ENCODE measurements at regions not wholly inside any gene's neighbourhood (a gene's known extent, or its start where the extent isn't known, plus 50 kb on each side); places are given as distances from the start of the nearest gene placed in this dataset.
"Not testable (repeated sequence)": the region's sequence is repeated elsewhere in the genome, so short reads cannot be mapped to it uniquely, and the experiment has no call there.

DNA sequence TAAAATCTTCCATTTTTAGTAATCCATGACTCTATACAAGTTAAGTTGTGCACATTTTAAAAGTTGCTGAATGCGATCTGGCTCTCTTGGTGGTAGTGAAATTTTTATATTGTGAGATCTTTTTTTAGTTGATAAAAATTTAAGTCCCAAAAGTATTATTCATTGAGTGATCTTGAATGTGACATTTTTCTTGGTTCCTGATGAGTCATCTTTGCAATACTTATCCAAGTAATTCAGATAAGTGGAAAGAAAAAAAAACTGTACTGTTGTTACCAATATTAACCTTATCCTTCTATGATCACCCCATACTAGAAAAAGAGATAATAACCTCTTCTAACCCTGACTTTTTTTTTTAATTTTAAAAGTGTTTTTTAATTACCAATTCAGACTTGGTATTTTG lies 601.3 kb downstream of the PSAT1 start:
- Mint-ChIP-seq H3K36me3 (ENCODE audit: low read depth) (no peaks in the 10 kb centered on the region), H3K4me3 (no peak overlapping the region), H3K4me1 (ENCODE audit: low read depth) (no peaks in the 10 kb centered on the region), H3K27me3 (ENCODE audit: low read depth) (no peaks in the 10 kb centered on the region), H3K27ac (no peak overlapping the region), H3K9me3 (peaks cover 7% of the 10 kb centered on the region)

DNA sequence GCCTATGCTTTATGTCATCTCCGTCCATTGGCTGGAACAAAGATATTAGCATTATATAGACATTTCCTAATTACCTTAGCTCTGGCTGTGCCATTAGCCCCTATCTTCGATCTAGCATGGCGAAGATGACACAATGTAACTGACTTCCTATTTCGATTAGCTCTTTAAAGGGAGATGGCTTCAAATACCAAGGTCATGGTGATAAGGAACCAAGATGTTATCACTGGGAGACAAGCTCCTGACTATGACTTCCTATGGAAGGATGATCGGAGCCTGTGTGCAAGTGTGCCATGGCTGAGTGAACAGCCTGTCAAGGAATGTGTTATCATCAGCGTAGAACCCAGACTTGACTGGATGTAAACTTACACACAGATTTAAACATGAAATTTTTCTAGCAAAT lies 602.1 kb downstream of the PSAT1 start:
- Mint-ChIP-seq H3K4me3 (no peak overlapping the region), H3K36me3 (ENCODE audit: low read depth) (no peaks in the 10 kb centered on the region), H3K9me3 (peaks cover 1% of the 10 kb centered on the region), H3K27ac (no peak overlapping the region), H3K4me1 (ENCODE audit: low read depth) (no peaks in the 10 kb centered on the region), H3K27me3 (ENCODE audit: low read depth) (no peaks in the 10 kb centered on the region)

DNA sequence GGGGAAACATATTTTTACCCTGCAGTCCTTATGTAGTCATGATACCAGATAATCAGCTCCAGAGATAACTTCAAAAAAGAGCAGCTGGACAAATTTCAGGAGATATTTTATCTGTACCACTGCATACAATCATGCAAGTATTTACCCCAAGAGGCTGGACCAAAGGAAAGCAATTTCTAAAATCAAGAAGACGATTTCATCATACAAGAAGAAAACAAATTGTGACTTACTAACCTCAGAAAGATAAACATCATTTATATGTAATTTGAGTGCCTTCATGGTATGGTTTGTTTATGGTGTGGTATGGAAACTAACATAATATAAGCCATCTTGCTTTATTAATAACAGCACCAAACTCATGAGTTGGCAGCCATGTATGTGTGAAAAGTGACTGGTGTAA lies 603.6 kb downstream of the PSAT1 start:
- no peaks in the 10 kb centered on the region for H3K9me3 Mint-ChIP-seq
- H3K4me1 Mint-ChIP-seq (ENCODE audit: low read depth), result no peaks in the 10 kb centered on the region
- H3K4me3 Mint-ChIP-seq, result no peak overlapping the region
- H3K36me3 Mint-ChIP-seq (ENCODE audit: low read depth), result no peaks in the 10 kb centered on the region
- H3K27me3 Mint-ChIP-seq (ENCODE audit: low read depth), result no peaks in the 10 kb centered on the region
- no peak overlapping the region for H3K27ac Mint-ChIP-seq

DNA sequence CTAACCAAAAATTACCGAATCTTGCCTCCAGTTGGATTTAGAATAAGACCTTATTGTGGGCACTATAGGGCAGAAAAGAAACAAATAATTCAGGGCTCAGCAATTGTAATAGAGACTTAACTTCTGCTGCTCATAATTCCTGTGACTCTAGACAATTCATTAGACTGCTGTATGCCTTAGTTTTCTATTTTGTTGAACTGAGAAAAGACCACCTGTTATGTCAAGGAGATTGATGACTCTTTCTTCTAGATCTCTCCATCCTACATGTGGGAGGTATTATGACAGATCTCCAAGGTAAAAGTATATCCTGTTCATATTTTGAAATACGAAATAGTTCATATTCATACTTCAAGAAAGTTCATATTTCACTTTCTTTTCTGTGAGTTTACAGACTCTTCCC lies 605.1 kb downstream of the PSAT1 start:
- Mint-ChIP-seq H3K27ac (no peak overlapping the region), H3K9me3 (no peaks in the 10 kb centered on the region), H3K36me3 (ENCODE audit: low read depth) (no peaks in the 10 kb centered on the region)

DNA sequence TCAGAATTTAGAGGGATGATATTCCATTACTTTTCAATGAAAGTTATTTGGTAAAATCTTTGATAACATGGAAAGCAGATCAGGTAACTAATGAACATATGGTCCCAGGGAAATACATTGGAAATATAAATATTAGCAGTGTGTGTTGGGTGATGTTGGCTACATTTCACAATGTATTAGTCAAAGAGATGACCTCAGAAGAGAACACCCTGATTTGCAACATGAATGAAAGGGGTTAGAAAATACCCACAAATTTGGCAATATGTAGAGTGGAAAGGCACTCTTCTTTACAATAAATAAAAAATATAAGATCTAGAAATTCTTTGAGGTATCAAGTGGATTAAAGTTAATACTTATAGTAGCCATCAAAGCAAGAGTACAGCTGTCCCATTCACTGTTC lies 606.7 kb downstream of the PSAT1 start:
- Mint-ChIP-seq H3K4me1 (ENCODE audit: low read depth) (no peaks in the 10 kb centered on the region), H3K27ac (no peak overlapping the region)

More for the DNA sequence above, 605.1 kb downstream of the PSAT1 start:
- Mint-ChIP-seq H3K4me3 (no peak overlapping the region), H3K27me3 (ENCODE audit: low read depth) (no peaks in the 10 kb centered on the region), H3K4me1 (ENCODE audit: low read depth) (no peaks in the 10 kb centered on the region)

DNA sequence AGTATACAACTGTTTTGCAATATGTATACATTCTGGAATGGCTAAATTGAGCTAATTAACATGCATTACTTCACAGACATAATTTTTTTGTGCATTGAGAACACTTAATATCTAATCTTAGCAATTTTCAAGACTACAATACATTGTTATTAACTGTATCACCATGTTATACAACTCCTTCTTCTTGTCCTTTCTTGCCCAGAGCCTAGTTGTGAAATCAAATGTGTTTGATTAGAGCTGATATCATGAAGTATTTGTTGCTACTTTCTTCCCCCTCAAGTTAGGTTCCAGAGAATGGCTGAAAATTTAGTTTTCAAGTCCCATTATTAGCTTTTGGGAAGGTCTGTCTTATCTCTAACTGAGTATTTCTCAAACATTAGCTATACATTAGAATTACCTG lies 607.8 kb downstream of the PSAT1 start:
- Mint-ChIP-seq H3K4me3 (no peak overlapping the region), H3K9me3 (peaks cover 4% of the 10 kb centered on the region), H3K27me3 (ENCODE audit: low read depth) (no peaks in the 10 kb centered on the region), H3K27ac (no peak overlapping the region), H3K36me3 (ENCODE audit: low read depth) (no peaks in the 10 kb centered on the region), H3K4me1 (ENCODE audit: low read depth) (no peaks in the 10 kb centered on the region)

More for the DNA sequence above, 606.7 kb downstream of the PSAT1 start:
- H3K36me3 Mint-ChIP-seq (ENCODE audit: low read depth), result no peaks in the 10 kb centered on the region
- H3K27me3 Mint-ChIP-seq (ENCODE audit: low read depth), result no peaks in the 10 kb centered on the region
- no peak overlapping the region for H3K4me3 Mint-ChIP-seq
- H3K9me3 Mint-ChIP-seq, result peaks cover 2% of the 10 kb centered on the region

DNA sequence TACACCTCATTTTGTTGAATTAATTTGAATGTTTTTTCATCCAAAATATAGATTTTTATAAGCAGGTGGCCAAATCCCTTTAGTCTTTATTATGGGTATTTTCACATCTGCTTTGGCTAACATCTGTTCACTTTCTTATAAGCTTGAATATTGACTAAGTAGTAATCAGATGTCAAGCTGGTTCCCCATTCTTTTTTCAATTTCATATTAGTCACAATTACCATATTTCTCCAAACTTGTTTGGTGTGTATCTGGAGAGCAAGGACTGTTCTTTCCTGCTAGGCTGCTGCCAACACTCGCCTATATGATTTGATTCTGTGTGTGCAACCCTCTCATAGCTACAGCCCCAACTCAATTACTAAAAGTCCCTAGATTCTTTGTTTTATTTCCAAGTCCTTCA lies 608.5 kb downstream of the PSAT1 start:
- H3K4me3 Mint-ChIP-seq, result no peak overlapping the region
- no peaks in the 10 kb centered on the region for H3K4me1 Mint-ChIP-seq (ENCODE audit: low read depth)
- no peaks in the 10 kb centered on the region for H3K36me3 Mint-ChIP-seq (ENCODE audit: low read depth)
- no peaks in the 10 kb centered on the region for H3K27me3 Mint-ChIP-seq (ENCODE audit: low read depth)
- H3K27ac Mint-ChIP-seq, result no peak overlapping the region
- H3K9me3 Mint-ChIP-seq, result peaks cover 4% of the 10 kb centered on the region

DNA sequence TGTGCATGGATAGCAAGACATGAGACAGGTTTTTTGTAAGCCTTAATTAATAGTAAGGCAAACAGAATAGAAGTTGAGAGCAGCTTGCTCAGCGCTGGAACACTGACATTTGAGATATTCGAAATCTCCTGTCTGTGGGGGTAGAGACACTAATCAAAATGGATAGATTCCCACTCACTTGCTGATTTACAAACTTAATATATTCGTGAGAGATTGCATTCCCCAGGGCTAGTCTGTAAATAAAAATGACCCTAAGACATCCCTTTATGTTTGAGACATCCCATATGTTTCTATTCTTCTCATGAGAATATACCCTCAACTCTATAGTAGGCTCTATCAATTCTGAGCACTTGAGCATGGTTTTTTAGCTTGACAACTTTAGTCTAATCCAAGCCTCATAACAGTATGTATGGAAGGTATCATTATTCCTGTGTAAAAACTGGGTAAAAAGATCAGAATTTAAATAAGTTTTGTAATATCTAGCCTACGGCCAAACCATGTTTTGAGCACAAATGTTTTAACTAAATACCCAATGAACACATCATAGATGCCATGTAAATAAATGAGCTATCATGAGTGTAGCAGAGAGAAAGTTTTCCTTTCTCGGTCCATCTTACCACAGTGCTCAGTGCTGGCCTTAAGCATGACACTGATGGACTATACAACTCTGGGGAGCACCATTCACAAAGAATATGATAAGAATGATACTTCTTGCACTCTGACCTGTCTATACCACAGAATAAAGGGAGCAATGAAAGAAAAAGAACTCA lies 609.2 kb downstream of the PSAT1 start:
- Mint-ChIP-seq H3K27me3 (ENCODE audit: low read depth) (no peaks in the 10 kb centered on the region), H3K27ac (no peak overlapping the region), H3K9me3 (peaks cover 4% of the 10 kb centered on the region), H3K4me1 (ENCODE audit: low read depth) (no peaks in the 10 kb centered on the region), H3K36me3 (ENCODE audit: low read depth) (no peaks in the 10 kb centered on the region), H3K4me3 (no peak overlapping the region)

DNA sequence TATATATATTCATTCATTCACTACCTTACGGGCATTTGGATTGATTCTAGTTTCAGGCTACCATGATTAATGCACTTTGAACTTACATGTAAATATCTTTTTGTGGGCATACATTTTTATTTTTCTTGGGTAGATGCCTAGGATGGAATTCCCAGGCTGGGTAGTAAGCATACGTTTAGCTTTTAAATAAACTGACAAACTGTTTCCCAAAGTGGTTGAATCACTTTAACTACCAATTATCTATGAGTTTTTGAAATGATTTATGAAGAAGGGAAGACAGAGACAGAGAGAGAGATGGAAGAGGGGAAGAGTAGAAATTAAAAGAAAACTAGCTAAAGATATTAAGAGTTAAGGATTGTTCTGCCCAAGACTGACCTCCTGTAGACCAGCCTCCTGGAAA lies 612.6 kb downstream of the PSAT1 start:
- no peaks in the 10 kb centered on the region for H3K4me1 Mint-ChIP-seq (ENCODE audit: low read depth)
- H3K4me3 Mint-ChIP-seq, result no peak overlapping the region

DNA sequence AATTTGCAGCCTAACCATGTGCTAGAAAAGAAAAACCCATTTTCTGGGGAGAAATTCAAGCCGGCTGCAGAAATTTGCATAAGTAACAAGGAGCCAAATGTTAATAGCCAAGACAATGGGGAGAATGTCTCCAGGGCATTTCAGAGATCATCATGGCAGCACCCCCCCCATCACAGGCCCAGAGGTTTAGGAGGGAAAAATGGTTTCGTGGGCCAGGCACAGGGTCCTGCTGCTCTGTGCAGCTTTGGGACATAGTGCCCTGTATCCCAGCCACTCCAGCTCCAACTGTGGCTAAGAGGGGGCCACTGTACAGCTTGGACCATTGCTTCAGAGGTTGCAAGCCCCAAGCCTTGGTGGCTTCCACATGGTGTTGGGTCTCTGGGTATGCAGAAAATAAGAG lies 620.0 kb downstream of the PSAT1 start:
- H3K27ac Mint-ChIP-seq; H3K27me3 Mint-ChIP-seq (ENCODE audit: low read depth); H3K4me3 Mint-ChIP-seq; H3K36me3 Mint-ChIP-seq (ENCODE audit: low read depth); H3K4me1 Mint-ChIP-seq (ENCODE audit: low read depth); H3K9me3 Mint-ChIP-seq: not testable (repeated sequence)

More for the DNA sequence above, 612.6 kb downstream of the PSAT1 start:
- H3K27ac Mint-ChIP-seq, result no peak overlapping the region
- H3K27me3 Mint-ChIP-seq (ENCODE audit: low read depth), result no peaks in the 10 kb centered on the region
- peaks cover 4% of the 10 kb centered on the region for H3K9me3 Mint-ChIP-seq
- H3K36me3 Mint-ChIP-seq (ENCODE audit: low read depth), result no peaks in the 10 kb centered on the region

DNA sequence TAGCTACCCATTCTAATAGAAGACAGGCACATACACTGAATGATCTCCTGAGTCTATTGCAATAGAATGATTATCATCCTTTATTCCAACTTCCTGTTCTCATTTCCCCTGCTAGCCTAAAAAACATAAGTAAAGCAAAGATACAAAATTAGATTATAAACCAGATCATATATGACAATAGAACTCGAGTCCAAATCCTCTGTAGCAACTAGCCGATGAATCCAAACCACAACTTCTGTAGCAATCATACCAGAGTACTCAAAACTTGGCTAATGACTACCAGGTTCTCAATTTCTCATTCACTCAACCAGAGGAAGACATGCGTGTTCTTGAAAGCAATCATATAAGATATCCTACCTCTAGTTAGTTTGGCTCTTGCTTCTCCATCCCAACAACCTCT lies 622.1 kb downstream of the PSAT1 start:
- no peaks in the 10 kb centered on the region for H3K9me3 Mint-ChIP-seq
- H3K4me3 Mint-ChIP-seq, result no peak overlapping the region
- no peaks in the 10 kb centered on the region for H3K27me3 Mint-ChIP-seq (ENCODE audit: low read depth)
- no peaks in the 10 kb centered on the region for H3K4me1 Mint-ChIP-seq (ENCODE audit: low read depth)
- H3K27ac Mint-ChIP-seq, result no peak overlapping the region
- H3K36me3 Mint-ChIP-seq (ENCODE audit: low read depth), result no peaks in the 10 kb centered on the region

DNA sequence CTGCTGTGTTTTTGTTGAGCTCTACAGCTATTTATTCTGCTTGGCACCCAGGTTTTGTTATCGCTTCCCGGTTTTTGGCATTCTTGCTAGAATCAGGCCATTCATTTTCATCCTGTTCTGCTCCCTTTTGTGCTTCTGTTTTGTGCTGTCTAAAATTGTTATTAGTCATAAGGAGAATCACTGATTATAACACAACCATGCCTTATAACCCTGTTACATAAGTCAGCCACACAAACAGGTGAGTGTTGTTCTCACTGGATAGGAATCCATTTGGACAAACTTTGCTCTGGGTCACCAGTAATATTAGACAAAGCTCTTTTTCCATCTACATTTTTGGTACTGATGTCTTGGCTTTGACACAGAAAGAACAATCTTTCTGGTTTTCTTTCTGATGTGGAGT lies 622.8 kb downstream of the PSAT1 start:
- Mint-ChIP-seq H3K27me3 (ENCODE audit: low read depth) (no peaks in the 10 kb centered on the region), H3K36me3 (ENCODE audit: low read depth) (no peaks in the 10 kb centered on the region), H3K9me3 (no peaks in the 10 kb centered on the region), H3K4me3 (no peak overlapping the region), H3K27ac (no peak overlapping the region), H3K4me1 (ENCODE audit: low read depth) (no peaks in the 10 kb centered on the region)

DNA sequence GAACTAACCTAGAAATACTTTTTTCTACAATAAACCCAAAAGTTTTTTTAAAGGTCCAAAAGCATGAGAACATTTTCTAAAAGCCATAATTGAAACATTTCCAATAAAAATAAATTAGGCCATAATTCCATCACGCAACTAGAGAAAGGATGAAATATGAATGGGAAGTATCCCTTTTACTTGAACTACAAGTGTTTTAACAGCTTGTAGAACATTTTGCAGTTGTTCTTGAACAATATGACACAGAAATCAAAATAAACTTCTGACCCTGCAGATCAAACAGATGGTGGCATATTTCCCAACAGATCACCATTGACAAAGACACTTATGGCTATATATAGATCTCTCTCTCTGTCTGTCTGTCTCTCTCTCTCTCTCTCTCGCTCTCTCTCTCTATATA lies 624.4 kb downstream of the PSAT1 start:
- H3K27ac Mint-ChIP-seq, result no peak overlapping the region
- no peaks in the 10 kb centered on the region for H3K4me1 Mint-ChIP-seq (ENCODE audit: low read depth)
- no peaks in the 10 kb centered on the region for H3K9me3 Mint-ChIP-seq
- no peaks in the 10 kb centered on the region for H3K27me3 Mint-ChIP-seq (ENCODE audit: low read depth)
- H3K36me3 Mint-ChIP-seq (ENCODE audit: low read depth), result no peaks in the 10 kb centered on the region
- no peak overlapping the region for H3K4me3 Mint-ChIP-seq

DNA sequence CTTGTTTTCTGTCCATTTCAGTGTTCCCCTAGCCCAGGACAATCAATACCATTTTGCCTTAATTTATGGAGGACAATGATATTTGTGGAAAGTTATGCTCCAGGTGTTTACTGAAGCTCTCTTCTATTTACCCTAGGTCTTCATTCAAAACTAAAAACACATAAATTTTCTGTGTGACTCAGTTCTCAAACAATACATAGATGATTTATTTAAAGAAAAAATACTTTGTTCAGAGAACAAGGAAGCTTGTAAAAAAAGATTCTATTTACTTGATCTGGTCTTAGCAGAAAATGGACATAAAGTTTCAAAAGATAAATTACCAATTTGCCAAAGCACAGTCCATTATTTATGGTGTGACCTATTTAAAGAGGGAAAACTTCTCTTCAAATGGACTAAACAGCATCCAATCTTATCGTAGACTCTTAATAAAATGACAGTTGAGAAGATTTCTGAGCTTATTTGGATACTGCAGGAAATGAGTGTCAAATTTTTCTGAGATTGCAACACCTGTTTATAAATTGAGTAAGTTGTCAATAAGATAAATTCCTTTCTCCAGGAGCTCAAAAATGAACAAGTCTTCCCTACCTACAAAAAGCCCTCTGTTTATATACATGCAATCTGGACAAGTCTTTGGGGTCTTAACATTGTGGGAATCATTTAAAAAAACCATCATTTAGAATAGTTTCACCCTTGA lies 627.2 kb downstream of the PSAT1 start:
- H3K9me3 Mint-ChIP-seq, result no peaks in the 10 kb centered on the region
- no peaks in the 10 kb centered on the region for H3K27me3 Mint-ChIP-seq (ENCODE audit: low read depth)
- H3K27ac Mint-ChIP-seq, result no peak overlapping the region
- no peaks in the 10 kb centered on the region for H3K36me3 Mint-ChIP-seq (ENCODE audit: low read depth)
- no peak overlapping the region for H3K4me3 Mint-ChIP-seq
- no peaks in the 10 kb centered on the region for H3K4me1 Mint-ChIP-seq (ENCODE audit: low read depth)

DNA sequence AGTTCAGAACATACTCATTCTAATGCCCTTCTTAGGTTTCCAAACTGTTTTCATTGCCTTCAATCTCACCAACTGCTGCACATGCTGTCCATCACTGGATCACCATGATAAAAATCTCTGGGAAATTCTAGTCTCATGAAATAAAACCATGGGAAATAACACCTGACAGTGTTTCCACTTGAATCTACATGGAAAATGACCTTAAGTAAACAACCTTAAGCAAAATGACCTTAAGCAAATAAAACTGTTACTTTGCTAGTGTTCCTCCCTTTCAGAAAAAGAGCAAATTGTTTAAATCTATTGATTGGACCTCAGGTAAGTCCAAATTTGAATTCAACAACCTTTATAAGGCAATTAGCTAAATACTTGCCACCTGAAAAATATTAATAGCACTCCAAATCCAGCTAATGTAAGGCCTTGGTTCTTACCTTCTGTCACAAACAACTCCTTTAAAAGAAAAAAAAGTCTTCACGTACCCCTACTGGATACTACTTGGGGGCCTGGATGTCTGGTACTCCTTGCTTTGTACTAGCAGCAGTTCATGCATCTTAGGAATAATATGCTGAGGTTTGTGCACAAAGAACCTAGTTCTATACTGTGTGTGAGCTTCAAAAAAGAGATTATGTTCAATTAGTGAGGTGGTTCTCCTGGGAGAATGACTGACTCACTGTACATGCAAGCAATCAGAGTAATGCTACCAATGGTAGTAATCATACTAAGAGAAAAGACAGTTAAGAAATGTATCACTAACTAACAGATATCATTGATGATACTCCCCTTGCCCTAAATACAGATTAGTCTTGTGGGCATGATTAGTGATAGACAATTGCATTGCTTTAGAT lies 630.4 kb downstream of the PSAT1 start:
- Mint-ChIP-seq H3K4me1 (ENCODE audit: low read depth) (no peaks in the 10 kb centered on the region), H3K27ac (no peak overlapping the region), H3K9me3 (no peaks in the 10 kb centered on the region), H3K4me3 (no peak overlapping the region), H3K27me3 (ENCODE audit: low read depth) (no peaks in the 10 kb centered on the region), H3K36me3 (ENCODE audit: low read depth) (no peaks in the 10 kb centered on the region)

All from T-helper 1 cell treated with Interleukin-12 subunit alpha and Interleukin-12 subunit beta and Interleukin-4 antibody, amounts not matched to agents 30 μg/mL and 1 μg/mL, for 36 hours (primary cell).